Common myeloid progenitor, CD34-positive (primary cell): ENCODE measurements at regions not wholly inside any gene's neighbourhood (a gene's known extent, or its start where the extent isn't known, plus 50 kb on each side); places are given as distances from the start of the nearest gene placed in this dataset.

Source experiments
- CTCF ChIA-PET: fragments of 350-600 bp; sonication (Branson Sonifier 250); formaldehyde crosslinking; loops from one replicate; lab custom pipeline; 2021; ENCODE audit warnings: antibody characterized with exemption; lab: Charles Lee
- POLR2A ChIA-PET: fragments of 350-600 bp; sonication (Branson Sonifier 250); formaldehyde crosslinking; loops from one replicate; lab custom pipeline; 2021; ENCODE audit warnings: antibody characterized with exemption; lab: Charles Lee
- DNase-seq, 3 donors: peaks; one replicate each; pipeline versions ENCODE4 v3.0.0 to v3.0.0-alpha.2; 2013
- H3K27ac ChIP-seq, 2 experiments: 1 replicate in 1 of 2; 2 replicates in 1 of 2; pipeline ENCODE4 v1.7.0; 2013; ENCODE audit warnings: inconsistent platforms in 2 of 2, low read length in 2 of 2, mild to moderate bottlenecking in 2 of 2, low read depth in 1 of 2, moderate library complexity in 1 of 2; ENCODE audit not compliant: severe bottlenecking in 2 of 2, insufficient read depth in 1 of 2, poor library complexity in 1 of 2
- H3K27me3 ChIP-seq, 5 experiments: replicated peaks in 2 of 5; 1 replicate in 3 of 5; 2 replicates in 2 of 5; pipeline versions ENCODE4 v1.6.1 to v1.7.0; 2013; ENCODE audit warnings: low read length in 4 of 5, mild to moderate bottlenecking in 2 of 5, moderate library complexity in 2 of 5, inconsistent platforms in 1 of 5; ENCODE audit not compliant: insufficient read depth in 5 of 5, control insufficient read depth in 4 of 5
- H3K36me3 ChIP-seq, 4 experiments: 1 replicate in 2 of 4; 2 replicates in 2 of 4; pipeline versions ENCODE4 v1.6.1 to v1.7.0; 2013; ENCODE audit warnings: low read length in 3 of 4, control low read depth in 1 of 4, mild to moderate bottlenecking in 1 of 4; ENCODE audit not compliant: control insufficient read depth in 4 of 4, insufficient read depth in 4 of 4
- H3K4me1 ChIP-seq, 4 experiments: 1 replicate in 3 of 4; 2 replicates in 1 of 4; pipeline versions ENCODE4 v1.6.1 to v1.7.1; 2013; ENCODE audit warnings: low read length in 3 of 4, mild to moderate bottlenecking in 3 of 4, control low read depth in 1 of 4, inconsistent platforms in 1 of 4, moderate library complexity in 1 of 4; ENCODE audit not compliant: control insufficient read depth in 4 of 4, insufficient read depth in 4 of 4; ENCODE audit errors: control extremely low read depth in 1 of 4
- H3K4me3 ChIP-seq, 7 experiments: 1 replicate in 4 of 7; 2 replicates in 3 of 7; pipeline versions ENCODE4 v1.5.1 to v1.7.0; 2013; ENCODE audit warnings: mild to moderate bottlenecking in 7 of 7, low read length in 6 of 7, moderate library complexity in 6 of 7, inconsistent platforms in 2 of 7, low read depth in 2 of 7, control low read depth in 1 of 7; ENCODE audit not compliant: insufficient read depth in 4 of 7, control insufficient read depth in 1 of 7; ENCODE audit errors: extremely low read depth in 1 of 7
- H3K9me3 ChIP-seq, 5 experiments: 1 replicate in 4 of 5; 2 replicates in 1 of 5; pipeline versions ENCODE4 v1.6.1 to v1.7.1; 2013; ENCODE audit warnings: low read length in 4 of 5, mild to moderate bottlenecking in 2 of 5, inconsistent platforms in 1 of 5, low read depth in 1 of 5, moderate library complexity in 1 of 5; ENCODE audit not compliant: control insufficient read depth in 4 of 5, insufficient read depth in 2 of 5; ENCODE audit errors: control extremely low read depth in 1 of 5
- WGBS: methylation state at CpG from one replicate; pipeline ENCODE4 v1.1.5; 2013; ENCODE audit not compliant: insufficient coverage; 5-methylcytosine and 5-hydroxymethylcytosine counted together

- CTCF ChIA-PET: no interaction called here
- no peak for DNase-seq
Observed at GRCh38 chr2:136344339-136344738, 226.4 kb upstream of the CXCR4 start.

DNA sequence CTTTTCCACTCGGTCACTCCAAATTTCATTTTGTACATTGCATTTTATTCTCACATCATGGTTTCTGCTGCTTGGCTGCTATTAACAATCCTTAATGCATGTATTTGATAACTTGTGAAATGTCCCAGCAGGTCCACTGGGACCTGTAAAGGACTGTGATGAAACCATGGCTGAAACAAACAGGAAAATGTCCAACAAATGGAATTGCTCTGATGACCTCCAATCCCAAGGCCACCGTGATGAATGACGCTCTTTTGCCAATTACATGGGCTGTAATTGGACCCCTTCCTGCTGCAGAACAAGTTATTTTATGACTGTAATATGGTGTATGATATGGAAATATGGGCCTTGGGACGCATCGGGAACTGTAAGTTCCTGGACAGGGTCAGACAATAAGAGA is 224.2 kb upstream of the CXCR4 start:
- 100% methylated on average over 4 of the region's 5 CpGs for WGBS
- POLR2A ChIA-PET: no interaction called here
- Histone ChIP-seq H3K4me1 (no peaks in the 10 kb centered on the region), H3K4me3 (no peak overlapping the region), H3K36me3 (no peaks in the 10 kb centered on the region), H3K9me3 (peaks cover 0 to 10% (median 0%) of the 10 kb centered on the region in 5 experiments), H3K27me3 (no peaks in the 10 kb centered on the region), H3K27ac (no peak overlapping the region)
- DNase-seq: no peak
- CTCF ChIA-PET: no interaction called here

More at GRCh38 chr2:136344339-136344738, 226.4 kb upstream of the CXCR4 start:
- no peaks in the 10 kb centered on the region for H3K4me1 ChIP-seq
- no peaks in the 10 kb centered on the region for H3K27me3 ChIP-seq
- H3K36me3 ChIP-seq: no peaks in the 10 kb centered on the region
- H3K27ac ChIP-seq: no peak overlapping the region
- POLR2A ChIA-PET: no interaction called here
- WGBS: 87% methylated on average over 3 of the region's 3 CpGs
- H3K9me3 ChIP-seq: peaks cover 0 to 4% (median 0%) of the 10 kb centered on the region in 5 experiments
- no peak overlapping the region for H3K4me3 ChIP-seq

GRCh38 chr2:136334967-136335366 is 217.0 kb upstream of the CXCR4 start:
- DNase-seq: no peak
- Histone ChIP-seq H3K9me3 (peaks cover 0 to 14% (median 0%) of the 10 kb centered on the region in 5 experiments), H3K27me3 (no peaks in the 10 kb centered on the region), H3K27ac (no peak overlapping the region), H3K4me1 (no peaks in the 10 kb centered on the region), H3K36me3 (no peaks in the 10 kb centered on the region), H3K4me3 (no peak overlapping the region)
- ChIA-PET CTCF (no interaction called here), POLR2A (no interaction called here)
- 100% methylated on average over 1 of the region's 1 CpG for WGBS

DNA sequence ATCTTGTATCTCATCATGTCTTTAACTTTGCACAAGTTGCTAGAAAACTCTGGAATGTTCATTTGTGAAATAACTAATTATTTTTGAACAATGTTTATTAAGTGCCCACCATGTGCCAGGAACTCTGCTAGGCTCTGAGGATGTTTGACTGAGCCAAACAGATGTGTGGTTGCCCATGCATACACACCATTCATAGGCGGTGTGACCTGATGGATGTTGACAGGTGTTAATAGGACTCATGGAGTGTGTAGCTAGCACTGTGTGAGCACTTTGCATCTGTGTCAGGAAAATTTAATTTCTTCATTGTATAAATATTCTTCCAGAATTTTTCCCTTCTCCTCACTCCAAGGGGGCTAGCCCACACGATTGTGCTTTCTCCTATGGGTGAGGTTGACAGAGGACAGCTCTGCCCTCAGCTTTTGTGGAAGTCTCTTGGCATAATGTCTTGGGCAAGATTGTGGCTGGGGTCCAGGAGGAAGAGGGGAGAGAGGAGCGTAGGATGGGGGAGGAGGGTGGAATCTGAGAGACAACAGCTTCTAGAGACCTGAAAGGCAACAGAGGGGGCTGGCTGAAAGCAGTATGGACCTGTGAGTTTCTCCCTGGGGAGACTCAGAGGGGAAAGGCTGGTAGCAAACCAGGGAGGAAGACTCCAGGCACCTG is 214.6 kb upstream of the CXCR4 start:
- no peaks in the 10 kb centered on the region for H3K27me3 ChIP-seq
- no peaks in the 10 kb centered on the region for H3K4me1 ChIP-seq
- 91% methylated on average over 1 of the region's 3 CpGs for WGBS
- H3K9me3 ChIP-seq: peaks cover 0 to 4% (median 0%) of the 10 kb centered on the region in 5 experiments
- no peak overlapping the region for H3K4me3 ChIP-seq
- ChIA-PET POLR2A (no interaction called here), CTCF (no interaction called here)
- H3K27ac ChIP-seq: no peak overlapping the region
- no peaks in the 10 kb centered on the region for H3K36me3 ChIP-seq
- no peak for DNase-seq

DNA sequence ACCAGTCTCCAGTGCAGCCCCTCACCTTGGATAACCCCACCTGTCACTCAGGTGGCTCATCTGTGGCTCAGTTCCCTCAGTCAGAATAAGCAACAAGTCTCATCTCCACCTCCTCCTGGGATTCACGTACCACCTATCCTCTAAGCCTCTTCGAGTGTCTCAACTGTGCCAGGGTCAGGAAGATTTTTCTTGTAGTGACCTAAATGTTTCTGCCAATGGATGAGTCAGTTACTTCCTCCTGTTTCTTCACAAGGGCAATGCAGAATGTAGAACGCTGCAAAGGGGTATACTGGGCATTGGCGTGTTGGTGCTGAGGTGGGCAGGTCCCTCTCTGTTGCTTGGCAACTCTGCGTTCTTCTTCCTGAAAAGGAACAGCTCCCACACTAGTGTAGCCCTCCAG is 213.3 kb upstream of the CXCR4 start:
- Histone ChIP-seq H3K27ac (no peak overlapping the region), H3K4me3 (no peak overlapping the region), H3K27me3 (no peaks in the 10 kb centered on the region), H3K9me3 (peaks cover 0 to 4% (median 0%) of the 10 kb centered on the region in 5 experiments), H3K4me1 (peaks cover 0 to 2% (median 2%) of the 10 kb centered on the region in 4 experiments), H3K36me3 (no peaks in the 10 kb centered on the region)
- ChIA-PET POLR2A (no interaction called here), CTCF (no interaction called here)
- WGBS: 78% methylated on average over 5 of the region's 5 CpGs
- no peak for DNase-seq

DNA sequence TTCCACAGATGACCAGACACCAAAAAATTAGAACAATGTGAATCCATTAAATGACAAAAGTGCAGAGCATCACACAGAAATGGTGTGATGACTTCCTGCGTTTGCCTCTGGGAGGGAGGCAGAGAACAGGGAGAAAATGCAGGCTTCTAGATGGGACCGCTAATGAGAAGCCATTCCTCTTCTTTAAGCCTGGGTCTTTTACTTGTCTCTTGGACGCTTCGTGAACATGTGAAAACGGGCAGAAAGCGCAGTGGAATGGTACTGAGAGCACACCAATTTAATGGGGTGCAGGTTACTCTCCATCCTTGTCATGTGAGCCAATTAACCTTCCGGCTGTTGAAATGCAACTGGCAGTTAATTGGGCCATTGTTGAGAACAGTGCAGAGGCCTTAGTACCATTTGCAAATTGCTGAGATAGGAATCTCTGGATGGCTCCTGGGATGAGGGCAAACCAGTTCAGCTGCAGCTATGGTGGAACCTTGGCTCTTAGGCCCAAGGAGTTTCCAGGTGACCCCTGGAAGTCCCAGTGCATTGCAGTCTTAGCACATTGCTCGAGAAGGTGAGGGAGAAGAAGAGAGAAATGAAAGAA is 210.4 kb upstream of the CXCR4 start:
- ChIA-PET POLR2A (no interaction called here), CTCF (interaction anchor here (1.1 kb wide), 1 partner anchor 414 kb away, joined by 3 read pairs; no protein-coding TSS in a partner anchor)
- Histone ChIP-seq H3K27ac (no peak overlapping the region), H3K4me1 (peaks cover 5 to 16% (median 13%) of the 10 kb centered on the region in 4 experiments), H3K9me3 (peaks cover 0 to 2% (median 0%) of the 10 kb centered on the region in 5 experiments), H3K27me3 (no peaks in the 10 kb centered on the region), H3K4me3 (no peak overlapping the region), H3K36me3 (no peaks in the 10 kb centered on the region)
- 84% methylated on average over 8 of the region's 8 CpGs for WGBS
- DNase-seq: no peak

- Histone ChIP-seq H3K27ac (no peak overlapping the region), H3K4me3 (peak overlapping the region in 2 of 7 experiments; percentile 9 to 49), H3K36me3 (no peaks in the 10 kb centered on the region), H3K4me1 (peaks cover 10 to 24% (median 17%) of the 10 kb centered on the region in 4 experiments), H3K9me3 (no peaks in the 10 kb centered on the region), H3K27me3 (no peaks in the 10 kb centered on the region)
- POLR2A ChIA-PET: no interaction called here
- 79% methylated on average over 9 of the region's 12 CpGs for WGBS
- peak; percentile 20 to 80 (median 60) for DNase-seq
- CTCF ChIA-PET: interaction anchor here (0.8 to 1.1 kb wide), 2 partner anchors 23 to 413 kb away, joined by 3 read pairs; no protein-coding TSS in a partner anchor
Observed at GRCh38 chr2:136327162-136327852, 209.4 kb upstream of the CXCR4 start.
